ENCODE measurements at regions not wholly inside any gene's neighbourhood (a gene's known extent, or its start where the extent isn't known, plus 50 kb on each side); places are given as distances from the start of the nearest gene placed in this dataset.

- Histone ChIP-seq H3K36me3 (no peaks in the 10 kb centered on the region), H3K9me3 (no peaks in the 10 kb centered on the region), H3K27ac (no peak overlapping the region), H3K4me1 (ENCODE audit: control insufficient read depth in 1 of 2, low read depth in 2 of 2) (no peaks in the 10 kb centered on the region), H3K27me3 (replicated peaks; ENCODE audit: insufficient read depth) (no peaks in the 10 kb centered on the region), H3K4me3 (no peak overlapping the region)
- no peak for ATAC-seq (ENCODE audit: insufficient number of reproducible peaks, low FRiP score, low read depth)
- no peak for DNase-seq (ENCODE audit: low spot score)
- TF ChIP-seq CTCF (IDR thresholded peaks at IDR 0.05) = no peak
These were observed 940.1 kb upstream of the SORCS1 start for GRCh38 chr10:108104551-108105156.

DNA sequence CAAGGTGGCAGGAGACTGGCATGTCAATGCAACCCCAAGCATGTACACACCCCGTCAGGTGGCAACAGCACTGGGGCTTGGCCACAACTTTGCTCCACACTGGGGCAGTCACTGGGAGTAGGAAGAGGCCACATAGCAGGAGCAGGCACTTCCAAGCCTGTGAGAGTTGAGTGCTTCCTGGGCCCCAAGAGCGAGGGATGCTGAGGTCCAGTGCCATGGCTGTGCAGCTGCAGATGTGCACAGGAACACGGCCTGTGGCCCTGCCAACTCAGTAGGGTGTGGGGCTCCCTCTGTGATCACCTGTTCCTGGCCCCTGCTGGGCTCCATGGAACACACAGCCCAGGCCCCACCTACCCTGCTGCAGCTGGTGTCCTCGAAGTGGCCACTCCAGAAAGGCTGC, 932.8 kb upstream of the SORCS1 start:
- ATAC-seq (ENCODE audit: insufficient number of reproducible peaks, low FRiP score, low read depth) (no peak), DNase-seq (ENCODE audit: low spot score) (no peak)
- TF ChIP-seq CTCF (IDR thresholded peaks at IDR 0.05) = no peak
- no peaks in the 10 kb centered on the region for H3K27me3 ChIP-seq (replicated peaks; ENCODE audit: insufficient read depth)
- H3K27ac ChIP-seq = no peak overlapping the region
- no peaks in the 10 kb centered on the region for H3K36me3 ChIP-seq
- H3K9me3 ChIP-seq = no peaks in the 10 kb centered on the region
- no peak overlapping the region for H3K4me3 ChIP-seq
- H3K4me1 ChIP-seq (ENCODE audit: control insufficient read depth in 1 of 2, low read depth in 2 of 2) = no peaks in the 10 kb centered on the region

- H3K27ac ChIP-seq = no peak overlapping the region
- DNase-seq (ENCODE audit: low spot score) (no peak), ATAC-seq (ENCODE audit: insufficient number of reproducible peaks, low FRiP score, low read depth) (no peak)
- H3K27me3 ChIP-seq (replicated peaks; ENCODE audit: insufficient read depth) = no peaks in the 10 kb centered on the region
- H3K9me3 ChIP-seq = no peaks in the 10 kb centered on the region
- H3K4me3 ChIP-seq = no peak overlapping the region
- TF ChIP-seq CTCF (IDR thresholded peaks at IDR 0.05) = no peak
- no peaks in the 10 kb centered on the region for H3K36me3 ChIP-seq
- no peaks in the 10 kb centered on the region for H3K4me1 ChIP-seq (ENCODE audit: control insufficient read depth in 1 of 2, low read depth in 2 of 2)
These were observed 931.7 kb upstream of the SORCS1 start for GRCh38 chr10:108095932-108096925.

GRCh38 chr10:108090476-108091215, 926.1 kb upstream of the SORCS1 start:
- Histone ChIP-seq H3K27ac (no peak overlapping the region), H3K36me3 (no peaks in the 10 kb centered on the region), H3K9me3 (no peaks in the 10 kb centered on the region), H3K4me3 (no peak overlapping the region), H3K4me1 (ENCODE audit: control insufficient read depth in 1 of 2, low read depth in 2 of 2) (no peaks in the 10 kb centered on the region), H3K27me3 (replicated peaks; ENCODE audit: insufficient read depth) (no peaks in the 10 kb centered on the region)
- DNase-seq (ENCODE audit: low spot score) (no peak), ATAC-seq (ENCODE audit: insufficient number of reproducible peaks, low FRiP score, low read depth) (no peak)
- no peak for TF ChIP-seq CTCF (IDR thresholded peaks at IDR 0.05)

DNA sequence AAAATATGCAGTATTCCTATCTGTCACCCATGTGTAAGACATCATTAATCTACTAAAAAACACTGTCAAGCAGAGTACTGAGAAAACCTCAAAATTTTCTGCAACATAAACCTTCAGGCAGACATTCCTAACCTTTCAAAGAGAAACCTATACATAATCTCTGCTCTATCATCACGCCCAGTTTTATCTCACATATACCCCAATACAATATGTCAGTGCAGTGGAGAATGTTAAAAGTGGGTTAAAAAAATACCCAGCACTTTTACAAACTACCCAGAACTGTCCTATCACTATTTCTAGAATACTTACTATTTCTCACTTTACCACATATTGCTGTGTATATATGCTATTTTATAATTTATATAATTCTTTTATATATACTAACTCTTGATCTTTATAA, 922.0 kb upstream of the SORCS1 start:
- Histone ChIP-seq H3K27ac (no peak overlapping the region), H3K4me1 (ENCODE audit: control insufficient read depth in 1 of 2, low read depth in 2 of 2) (no peaks in the 10 kb centered on the region), H3K4me3 (no peak overlapping the region), H3K27me3 (replicated peaks; ENCODE audit: insufficient read depth) (no peaks in the 10 kb centered on the region), H3K36me3 (no peaks in the 10 kb centered on the region), H3K9me3 (no peaks in the 10 kb centered on the region)
- ATAC-seq (ENCODE audit: insufficient number of reproducible peaks, low FRiP score, low read depth) = no peak
- no peak for DNase-seq (ENCODE audit: low spot score)
- no peak for TF ChIP-seq CTCF (IDR thresholded peaks at IDR 0.05)
